A549 (cell line): ENCODE measurements at regions not wholly inside any gene's neighbourhood (a gene's known extent, or its start where the extent isn't known, plus 50 kb on each side); places are given as distances from the start of the nearest gene placed in this dataset.

Source experiments
- CTCF ChIP-seq: fragments of >200 bp; sonication (Bioruptor Twin); formaldehyde crosslinking; IDR thresholded peaks from 3 replicates; pipeline ENCODE4 v1.5.1; 2016
- HMGXB4 ChIP-seq: fragments of 250-450 bp; sonication (Bioruptor Pico); IDR thresholded peaks from 2 replicates; pipeline ENCODE4 v1.5.0; 2021; ENCODE audit warnings: mild to moderate bottlenecking, moderate library complexity, borderline replicate concordance
- JUN ChIP-seq, 2 experiments: fragments of >200 bp; sonication (Bioruptor Twin); formaldehyde crosslinking; IDR thresholded peaks; 2 replicates in 1 of 2; 3 replicates in 1 of 2; pipeline ENCODE4 v1.6.1; 2016 to 2017
- JUNB ChIP-seq: fragments of >200 bp; sonication (Bioruptor Twin); formaldehyde crosslinking; IDR thresholded peaks from 2 replicates; pipeline ENCODE4 v1.6.1; 2016
- MAX ChIP-seq: IDR thresholded peaks from 2 replicates; pipeline ENCODE4 v1.6.1; 2012
- PHF8 ChIP-seq: fragments of 200-600 bp; sonication (generic); IDR thresholded peaks from 2 replicates; pipeline ENCODE4 v1.6.1; 2016; ENCODE audit warnings: low read depth, mild to moderate bottlenecking, antibody characterized with exemption, moderate library complexity, borderline replicate concordance
- POLR2AphosphoS2 ChIP-seq: conservative IDR thresholded peaks from 2 replicates; pipeline ENCODE4 v1.6.1; 2012; ENCODE audit warnings: low read length, improper control_type of control experiment, inconsistent platforms
- RAD21 ChIP-seq, 2 experiments: fragments of >200 bp in 1 of 2; sonication (Bioruptor Twin) in 1 of 2; formaldehyde crosslinking in 1 of 2; IDR thresholded peaks in 1 of 2; conservative IDR thresholded peaks in 1 of 2; 2 replicates in 1 of 2; 3 replicates in 1 of 2; pipeline ENCODE4 v1.6.1; 2012 to 2018; ENCODE audit warnings: inconsistent platforms in 1 of 2
- TFCP2L1 ChIP-seq: fragments of 250-450 bp; sonication (Bioruptor Pico); IDR thresholded peaks from 2 replicates; pipeline ENCODE4 v1.5.0; 2021; ENCODE audit warnings: mild to moderate bottlenecking

- TF ChIP-seq CTCF (no peak), HMGXB4 (CRISPR knock-in tag) (no peak), POLR2AphosphoS2 (no peak), JUN (IDR thresholded peaks at IDR 0.05) (no peak), JUNB (no peak), PHF8 (no peak), TFCP2L1 (CRISPR knock-in tag) (no peak), RAD21 (conservative IDR thresholded peaks at IDR 0.05 in 1 of 2, IDR thresholded peaks at IDR 0.05 in 1 of 2) (no peak), MAX (no peak)
Measured at GRCh38 chr7:13014011-13014410, 326.6 kb downstream of the ARL4A start.
